ENCODE measurements at regions not wholly inside any gene's neighbourhood (a gene's known extent, or its start where the extent isn't known, plus 50 kb on each side); places are given as distances from the start of the nearest gene placed in this dataset.
"Not testable (repeated sequence)": the region's sequence is repeated elsewhere in the genome, so short reads cannot be mapped to it uniquely, and the experiment has no call there.

GRCh38 chr13:66200555-66200954 lies 1029.6 kb downstream of the PCDH9 start:
- H3K36me3 Mint-ChIP-seq (ENCODE audit: low read depth), result no peaks in the 10 kb centered on the region
- DNase-seq (no peak), ATAC-seq (no peak)
- no peak overlapping the region for H3K4me3 Mint-ChIP-seq
- H3K27me3 Mint-ChIP-seq, result no peaks in the 10 kb centered on the region
- no peaks in the 10 kb centered on the region for H3K4me1 Mint-ChIP-seq
- H3K27ac Mint-ChIP-seq, result no peak overlapping the region
- H3K9me3 Mint-ChIP-seq, result peaks cover 7% of the 10 kb centered on the region

GRCh38 chr13:66195238-66195637 lies 1034.9 kb downstream of the PCDH9 start:
- peaks cover 16% of the 10 kb centered on the region for H3K9me3 Mint-ChIP-seq
- no peaks in the 10 kb centered on the region for H3K36me3 Mint-ChIP-seq (ENCODE audit: low read depth)
- H3K4me3 Mint-ChIP-seq, result no peak overlapping the region
- DNase-seq (no peak), ATAC-seq (no peak)
- no peaks in the 10 kb centered on the region for H3K27me3 Mint-ChIP-seq
- no peaks in the 10 kb centered on the region for H3K4me1 Mint-ChIP-seq
- H3K27ac Mint-ChIP-seq, result no peak overlapping the region

- Mint-ChIP-seq H3K36me3 (ENCODE audit: low read depth) (no peaks in the 10 kb centered on the region), H3K27ac (no peak overlapping the region), H3K27me3 (no peaks in the 10 kb centered on the region), H3K4me1 (no peaks in the 10 kb centered on the region), H3K9me3 (peaks cover 8% of the 10 kb centered on the region), H3K4me3 (no peak overlapping the region)
- ATAC-seq (no peak), DNase-seq (no peak)
Observed at GRCh38 chr13:66189986-66190385, 1040.2 kb downstream of the PCDH9 start.

- DNase-seq, result no peak
- peaks cover 7% of the 10 kb centered on the region for H3K9me3 Mint-ChIP-seq
- no peak overlapping the region for H3K4me3 Mint-ChIP-seq
- H3K4me1 Mint-ChIP-seq, result no peaks in the 10 kb centered on the region
- H3K27me3 Mint-ChIP-seq, result no peaks in the 10 kb centered on the region
- no peak overlapping the region for H3K27ac Mint-ChIP-seq
- ATAC-seq, result no peak
- H3K36me3 Mint-ChIP-seq (ENCODE audit: low read depth), result no peaks in the 10 kb centered on the region
Observed at GRCh38 chr13:66180836-66181235, 1049.3 kb downstream of the PCDH9 start.

- Mint-ChIP-seq H3K27ac (no peak overlapping the region), H3K4me3 (no peak overlapping the region), H3K36me3 (ENCODE audit: low read depth) (no peaks in the 10 kb centered on the region), H3K9me3 (peaks cover 4% of the 10 kb centered on the region), H3K4me1 (no peaks in the 10 kb centered on the region), H3K27me3 (no peaks in the 10 kb centered on the region)
- DNase-seq, result no peak
- ATAC-seq, result no peak
Observed at GRCh38 chr13:66171920-66172319, 1058.2 kb downstream of the PCDH9 start.

- no peaks in the 10 kb centered on the region for H3K4me1 Mint-ChIP-seq
- H3K27me3 Mint-ChIP-seq, result no peaks in the 10 kb centered on the region
- H3K9me3 Mint-ChIP-seq, result no peaks in the 10 kb centered on the region
- no peak overlapping the region for H3K4me3 Mint-ChIP-seq
- ATAC-seq, result no peak
- DNase-seq, result no peak
- H3K36me3 Mint-ChIP-seq (ENCODE audit: low read depth), result no peaks in the 10 kb centered on the region
- no peak overlapping the region for H3K27ac Mint-ChIP-seq
Observed at GRCh38 chr13:66162470-66162869, 1067.7 kb downstream of the PCDH9 start.

GRCh38 chr13:66159511-66159910 lies 1070.6 kb downstream of the PCDH9 start:
- H3K27ac Mint-ChIP-seq, result no peak overlapping the region
- H3K36me3 Mint-ChIP-seq (ENCODE audit: low read depth), result no peaks in the 10 kb centered on the region
- no peak overlapping the region for H3K4me3 Mint-ChIP-seq
- ATAC-seq, result no peak
- no peaks in the 10 kb centered on the region for H3K4me1 Mint-ChIP-seq
- H3K9me3 Mint-ChIP-seq, result no peaks in the 10 kb centered on the region
- DNase-seq, result no peak
- no peaks in the 10 kb centered on the region for H3K27me3 Mint-ChIP-seq

GRCh38 chr13:66154976-66155375 lies 1075.2 kb downstream of the PCDH9 start:
- Mint-ChIP-seq H3K4me1 (no peaks in the 10 kb centered on the region), H3K4me3 (no peak overlapping the region), H3K27me3 (no peaks in the 10 kb centered on the region), H3K9me3 (no peaks in the 10 kb centered on the region), H3K27ac (no peak overlapping the region), H3K36me3 (ENCODE audit: low read depth) (no peaks in the 10 kb centered on the region)
- DNase-seq (no peak), ATAC-seq (no peak)

GRCh38 chr13:66154354-66154753 lies 1075.8 kb downstream of the PCDH9 start:
- no peak overlapping the region for H3K4me3 Mint-ChIP-seq
- H3K36me3 Mint-ChIP-seq (ENCODE audit: low read depth), result no peaks in the 10 kb centered on the region
- DNase-seq, result no peak
- H3K27ac Mint-ChIP-seq, result no peak overlapping the region
- no peaks in the 10 kb centered on the region for H3K27me3 Mint-ChIP-seq
- no peak for ATAC-seq
- no peaks in the 10 kb centered on the region for H3K9me3 Mint-ChIP-seq
- no peaks in the 10 kb centered on the region for H3K4me1 Mint-ChIP-seq

GRCh38 chr13:66152596-66152995 lies 1077.5 kb downstream of the PCDH9 start:
- Mint-ChIP-seq H3K27ac (no peak overlapping the region), H3K27me3 (no peaks in the 10 kb centered on the region), H3K4me3 (no peak overlapping the region), H3K36me3 (ENCODE audit: low read depth) (no peaks in the 10 kb centered on the region), H3K4me1 (no peaks in the 10 kb centered on the region), H3K9me3 (peaks cover 7% of the 10 kb centered on the region)
- ATAC-seq (no peak), DNase-seq (no peak)

GRCh38 chr13:66144357-66144756 lies 1085.8 kb downstream of the PCDH9 start:
- not testable (repeated sequence) for H3K27me3 Mint-ChIP-seq; DNase-seq; H3K36me3 Mint-ChIP-seq (ENCODE audit: low read depth); H3K27ac Mint-ChIP-seq; H3K4me3 Mint-ChIP-seq; H3K4me1 Mint-ChIP-seq; H3K9me3 Mint-ChIP-seq; ATAC-seq

GRCh38 chr13:66139701-66140100 lies 1090.4 kb downstream of the PCDH9 start:
- Mint-ChIP-seq H3K27ac (peak overlapping the region; percentile 31), H3K4me1 (peaks cover 12% of the 10 kb centered on the region), H3K4me3 (no peak overlapping the region), H3K36me3 (ENCODE audit: low read depth) (no peaks in the 10 kb centered on the region), H3K27me3 (no peaks in the 10 kb centered on the region), H3K9me3 (peaks cover 5% of the 10 kb centered on the region)
- ATAC-seq (no peak), DNase-seq (no peak)

- H3K27ac Mint-ChIP-seq, result no peak overlapping the region
- no peak overlapping the region for H3K4me3 Mint-ChIP-seq
- ATAC-seq (no peak), DNase-seq (no peak)
- H3K9me3 Mint-ChIP-seq, result peaks cover 5% of the 10 kb centered on the region
- no peaks in the 10 kb centered on the region for H3K27me3 Mint-ChIP-seq
- H3K36me3 Mint-ChIP-seq (ENCODE audit: low read depth), result no peaks in the 10 kb centered on the region
- peaks cover 12% of the 10 kb centered on the region for H3K4me1 Mint-ChIP-seq
Observed at GRCh38 chr13:66139250-66139649, 1090.9 kb downstream of the PCDH9 start.

GRCh38 chr13:66138172-66138811 lies 1091.8 kb downstream of the PCDH9 start:
- ATAC-seq (peak; percentile 49), DNase-seq (no peak)
- H3K36me3 Mint-ChIP-seq (ENCODE audit: low read depth), result no peaks in the 10 kb centered on the region
- H3K4me3 Mint-ChIP-seq, result no peak overlapping the region
- H3K27me3 Mint-ChIP-seq, result no peaks in the 10 kb centered on the region
- H3K9me3 Mint-ChIP-seq, result peaks cover 5% of the 10 kb centered on the region
- peak overlapping the region; percentile 39 for H3K27ac Mint-ChIP-seq
- peaks cover 12% of the 10 kb centered on the region for H3K4me1 Mint-ChIP-seq

- DNase-seq, result no peak
- no peaks in the 10 kb centered on the region for H3K27me3 Mint-ChIP-seq
- H3K9me3 Mint-ChIP-seq, result peaks cover 5% of the 10 kb centered on the region
- H3K4me3 Mint-ChIP-seq, result no peak overlapping the region
- H3K4me1 Mint-ChIP-seq, result peaks cover 12% of the 10 kb centered on the region
- no peak overlapping the region for H3K27ac Mint-ChIP-seq
- ATAC-seq, result no peak
- H3K36me3 Mint-ChIP-seq (ENCODE audit: low read depth), result no peaks in the 10 kb centered on the region
Observed at GRCh38 chr13:66137384-66137783, 1092.8 kb downstream of the PCDH9 start.

- H3K9me3 Mint-ChIP-seq, result no peaks in the 10 kb centered on the region
- DNase-seq (no peak), ATAC-seq (peak; percentile 43)
- H3K27me3 Mint-ChIP-seq, result no peaks in the 10 kb centered on the region
- H3K4me3 Mint-ChIP-seq, result no peak overlapping the region
- no peaks in the 10 kb centered on the region for H3K36me3 Mint-ChIP-seq (ENCODE audit: low read depth)
- H3K4me1 Mint-ChIP-seq, result no peaks in the 10 kb centered on the region
- H3K27ac Mint-ChIP-seq, result no peak overlapping the region
Observed at GRCh38 chr13:66128692-66129269, 1101.4 kb downstream of the PCDH9 start.
